HFF-Myc (cell line): ENCODE measurements at regions not wholly inside any gene's neighbourhood (a gene's known extent, or its start where the extent isn't known, plus 50 kb on each side); places are given as distances from the start of the nearest gene placed in this dataset.
"Not testable (repeated sequence)": the region's sequence is repeated elsewhere in the genome, so short reads cannot be mapped to it uniquely, and the experiment has no call there.

Source experiments
- DNase-seq: peaks from one replicate; pipeline ENCODE4 v3.0.0-alpha.2; 2011; ENCODE audit warnings: low read depth; ENCODE audit errors: extremely low read depth
- H3K4me3 ChIP-seq: replicated peaks from 2 replicates; pipeline ENCODE4 v1.5.1; 2011; ENCODE audit warnings: low read depth, mild to moderate bottlenecking, control low read depth, low read length
- TF ChIP-seq, protein P1 (sequence below): IDR thresholded peaks from 2 replicates; pipeline ENCODE4 v1.5.1; 2012; ENCODE audit warnings: mild to moderate bottlenecking, low read depth, low read length, control low read depth; ENCODE audit errors: missing control alignments

DNA sequence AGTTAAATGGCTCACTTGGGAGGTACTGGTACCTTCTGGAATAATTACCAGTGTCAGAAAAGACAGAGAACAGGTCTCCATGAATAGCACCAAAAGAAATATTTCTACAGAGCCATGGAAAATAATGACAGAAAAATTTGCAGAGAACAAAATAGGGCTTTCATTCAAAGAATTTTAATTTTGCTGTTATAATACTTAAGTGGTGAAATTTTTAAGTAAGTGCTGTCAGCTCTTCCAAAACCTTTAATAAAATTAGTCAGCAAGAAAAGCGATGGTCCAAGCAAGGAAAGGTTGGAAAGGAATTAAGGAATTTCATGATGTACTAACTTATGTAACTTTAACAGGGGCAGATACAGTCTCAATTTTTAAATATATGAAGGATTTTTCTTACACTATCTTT lies 359.2 kb downstream of the NR2F1-AS1 start:
- DNase-seq, result no peak
- TF ChIP-seq, protein P1, sequence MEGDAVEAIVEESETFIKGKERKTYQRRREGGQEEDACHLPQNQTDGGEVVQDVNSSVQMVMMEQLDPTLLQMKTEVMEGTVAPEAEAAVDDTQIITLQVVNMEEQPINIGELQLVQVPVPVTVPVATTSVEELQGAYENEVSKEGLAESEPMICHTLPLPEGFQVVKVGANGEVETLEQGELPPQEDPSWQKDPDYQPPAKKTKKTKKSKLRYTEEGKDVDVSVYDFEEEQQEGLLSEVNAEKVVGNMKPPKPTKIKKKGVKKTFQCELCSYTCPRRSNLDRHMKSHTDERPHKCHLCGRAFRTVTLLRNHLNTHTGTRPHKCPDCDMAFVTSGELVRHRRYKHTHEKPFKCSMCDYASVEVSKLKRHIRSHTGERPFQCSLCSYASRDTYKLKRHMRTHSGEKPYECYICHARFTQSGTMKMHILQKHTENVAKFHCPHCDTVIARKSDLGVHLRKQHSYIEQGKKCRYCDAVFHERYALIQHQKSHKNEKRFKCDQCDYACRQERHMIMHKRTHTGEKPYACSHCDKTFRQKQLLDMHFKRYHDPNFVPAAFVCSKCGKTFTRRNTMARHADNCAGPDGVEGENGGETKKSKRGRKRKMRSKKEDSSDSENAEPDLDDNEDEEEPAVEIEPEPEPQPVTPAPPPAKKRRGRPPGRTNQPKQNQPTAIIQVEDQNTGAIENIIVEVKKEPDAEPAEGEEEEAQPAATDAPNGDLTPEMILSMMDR, result no peak
- no peak overlapping the region for H3K4me3 ChIP-seq

DNA sequence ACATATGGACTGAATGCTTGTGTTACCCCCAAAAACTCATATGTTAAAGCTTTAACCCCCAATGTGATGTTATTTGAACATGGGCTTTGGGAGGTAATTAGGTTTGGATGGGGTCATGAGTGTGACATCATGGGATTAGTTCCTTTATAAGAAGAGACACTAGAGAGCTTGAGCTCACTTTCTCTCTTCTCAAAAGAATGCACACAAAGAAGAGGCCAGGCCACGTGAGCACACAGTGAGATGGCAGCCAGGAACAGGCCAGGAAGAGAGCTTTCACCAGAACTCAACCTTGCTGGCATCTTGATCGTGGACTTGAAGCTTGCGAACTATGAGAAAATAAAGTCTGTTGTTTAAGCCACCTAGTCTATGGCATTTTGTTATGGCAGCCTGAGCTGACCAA lies 360.6 kb downstream of the NR2F1-AS1 start:
- H3K4me3 ChIP-seq, result no peak overlapping the region
- no peak for DNase-seq
- TF ChIP-seq, protein P1, result no peak

DNA sequence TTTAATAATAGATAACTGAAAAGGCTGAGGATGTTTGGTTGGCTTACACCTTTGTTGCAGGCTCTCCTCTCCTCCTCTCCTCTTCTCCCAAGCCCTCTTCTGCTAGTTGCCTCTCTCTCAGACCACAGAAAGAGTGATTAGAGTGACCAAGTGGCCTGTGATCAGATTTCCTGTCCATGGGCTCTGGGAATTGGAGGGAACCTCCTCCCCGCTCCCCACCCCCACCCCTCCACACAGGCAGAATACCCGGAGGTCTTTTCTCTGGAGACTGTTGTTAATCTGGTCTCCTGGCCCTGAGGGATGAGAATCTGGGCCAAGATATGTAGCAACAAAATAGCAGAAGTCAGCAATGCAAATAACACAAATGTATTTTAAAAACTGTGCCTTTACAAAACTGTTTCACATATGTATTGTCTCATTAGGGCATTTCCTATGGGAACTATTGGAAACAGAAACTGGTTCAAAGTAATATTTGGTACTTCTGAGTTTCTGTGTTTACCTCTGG lies 361.3 kb downstream of the NR2F1-AS1 start:
- TF ChIP-seq, protein P1, result no peak
- no peak for DNase-seq
- no peak overlapping the region for H3K4me3 ChIP-seq

DNA sequence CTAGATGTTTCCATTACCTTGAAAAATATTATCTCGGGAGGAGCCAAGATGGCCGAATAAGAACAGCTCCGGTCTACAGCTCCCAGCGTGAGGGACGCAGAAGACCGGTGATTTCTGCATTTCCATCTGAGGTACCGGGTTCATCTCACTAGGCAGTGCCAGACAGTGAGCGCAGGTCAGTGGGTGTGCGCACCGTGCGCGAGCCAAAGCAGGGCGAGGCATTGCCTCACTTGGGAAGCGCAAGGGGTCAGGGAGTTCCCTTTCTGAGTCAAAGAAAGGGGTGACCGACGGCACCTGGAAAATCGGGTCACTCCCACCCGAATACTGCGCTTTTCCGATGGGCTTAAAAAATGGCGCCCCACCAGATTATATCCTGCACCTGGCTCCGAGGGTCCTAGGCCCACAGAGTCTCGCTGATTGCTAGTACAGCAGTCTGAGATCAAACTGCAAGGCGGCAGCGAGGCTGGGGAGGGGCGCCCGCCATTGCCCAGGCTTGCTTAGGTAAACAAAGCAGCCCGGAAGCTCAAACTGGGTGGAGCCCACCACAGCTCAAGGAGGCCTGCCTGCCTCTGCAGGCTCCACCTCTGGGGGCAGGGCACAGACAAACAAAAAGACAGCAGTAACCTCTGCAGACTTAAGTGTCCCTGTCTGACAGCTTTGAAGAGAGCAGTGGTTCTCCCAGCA lies 367.8 kb downstream of the NR2F1-AS1 start:
- not testable (repeated sequence) for DNase-seq, H3K4me3 ChIP-seq

DNA sequence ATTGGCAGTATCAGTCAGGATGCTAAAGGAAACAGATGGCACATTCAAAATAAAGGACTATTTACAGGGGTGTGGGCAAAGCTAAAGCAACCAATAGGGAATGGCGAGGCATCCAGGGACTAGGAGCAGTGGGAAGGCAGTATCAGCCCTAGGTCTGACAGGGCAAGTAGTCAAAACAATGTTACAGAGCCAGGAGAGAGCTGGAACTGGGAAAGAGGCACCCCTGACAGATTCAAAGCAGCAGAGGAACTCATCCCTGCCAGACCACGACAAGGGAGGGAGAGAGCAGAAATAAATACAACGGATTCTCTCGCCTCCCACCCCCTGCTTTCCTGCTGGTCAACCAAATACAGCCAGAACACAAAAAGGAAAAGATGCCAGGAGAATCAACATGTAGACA lies 371.5 kb downstream of the NR2F1-AS1 start:
- TF ChIP-seq, protein P1, result no peak
- DNase-seq, result no peak
- H3K4me3 ChIP-seq, result no peak overlapping the region

DNA sequence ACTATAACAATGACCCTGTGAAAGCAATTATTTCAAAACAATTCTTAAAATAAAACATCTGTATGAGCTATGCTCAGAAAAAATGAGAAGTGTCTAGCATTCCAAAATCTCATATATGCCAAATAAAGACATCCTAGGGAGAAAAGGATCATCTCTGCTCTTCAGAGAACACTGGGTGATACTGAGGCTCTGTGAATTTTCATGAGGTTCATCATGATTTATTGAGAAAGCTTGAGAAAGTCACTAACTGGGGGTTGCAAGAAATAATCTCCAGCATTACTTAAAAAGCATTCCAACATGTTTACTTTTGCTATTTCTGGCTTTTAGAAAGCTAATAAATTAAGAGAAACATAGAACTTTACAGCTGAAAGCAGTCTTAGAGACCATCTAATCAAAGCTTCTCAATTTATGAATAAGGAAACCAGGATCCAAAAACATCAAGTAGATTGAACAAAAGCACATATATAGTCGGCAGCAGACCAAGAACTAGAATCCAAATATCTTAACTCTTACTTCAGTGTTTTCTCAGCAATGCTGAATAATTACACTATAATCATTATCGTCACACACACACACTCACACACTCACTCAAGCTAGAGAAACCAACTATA lies 372.8 kb downstream of the NR2F1-AS1 start:
- no peak for DNase-seq
- no peak overlapping the region for H3K4me3 ChIP-seq
- TF ChIP-seq, protein P1, result no peak

DNA sequence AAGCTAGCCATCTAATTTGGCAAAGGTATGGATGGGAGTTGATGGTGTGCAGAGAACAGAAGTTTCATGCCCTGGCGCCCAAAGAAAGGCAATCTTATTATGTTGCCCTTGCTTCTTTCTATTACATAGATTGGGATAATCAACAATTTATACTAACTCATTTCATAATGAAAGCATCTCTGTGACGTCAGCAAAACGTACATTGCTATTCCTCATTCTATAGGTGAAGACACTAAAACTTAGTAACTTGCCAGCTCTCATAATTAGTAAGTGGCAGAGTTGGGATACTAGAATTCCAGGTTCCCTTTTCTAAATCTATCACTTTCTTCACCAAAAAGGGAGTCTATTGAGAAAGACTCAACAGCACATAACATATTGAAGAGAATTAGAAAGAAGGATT lies 374.8 kb downstream of the NR2F1-AS1 start:
- H3K4me3 ChIP-seq, result no peak overlapping the region
- TF ChIP-seq, protein P1, result no peak
- no peak for DNase-seq
